A549 (cell line): ENCODE measurements at regions not wholly inside any gene's neighbourhood (a gene's known extent, or its start where the extent isn't known, plus 50 kb on each side); places are given as distances from the start of the nearest gene placed in this dataset.

ENCODE experiments used
- ATAC-seq, 2 experiments: fragments of 200-7000 bp in 1 of 2; fragments of >200 bp in 1 of 2; cut with Nextera tagmentation in 1 of 2; cut with Tn5 transposase in 1 of 2; 3 replicates each; pipeline versions ENCODE4 v1.8.0 to v1.9.1; 2018 to 2020; ENCODE audit warnings: mild to moderate bottlenecking in 1 of 2, moderate library complexity in 1 of 2
- CTCF ChIA-PET: fragments of 300-600 bp; sonication (Branson Sonifier 250); formaldehyde crosslinking; extraction: SDS; loops from one replicate; lab custom pipeline; 2021; ENCODE audit warnings: antibody characterized with exemption, inconsistent platforms; lab: Yijun Ruan, JAX
- POLR2A ChIA-PET: fragments of 350-600 bp; formaldehyde crosslinking; extraction: SDS; loops from one replicate; lab custom pipeline; 2021; ENCODE audit warnings: antibody characterized with exemption, inconsistent platforms; lab: Yijun Ruan, JAX
- DNase-seq, 2 experiments: peaks; one replicate each; pipeline versions ENCODE4 v3.0.0 to v3.0.0-alpha.2; 2011 to 2016; ENCODE audit warnings: low read depth in 1 of 2, low spot score in 1 of 2
- FAIRE-seq: peaks from 2 replicates; lab custom pipeline; 2011; peaks lifted over from hg19 to GRCh38; lab: Jason Lieb, UNC
- H3K27ac ChIP-seq, 2 experiments: fragments of >200 bp; sonication (Bioruptor Twin); formaldehyde crosslinking; 3 replicates each; pipeline ENCODE4 v1.5.1; 2016 to 2017
- H3K4me1 ChIP-seq: fragments of >200 bp; sonication (Bioruptor Twin); formaldehyde crosslinking; 3 replicates; pipeline ENCODE4 v1.6.1; 2016
- H3K4me2 ChIP-seq: fragments of >200 bp; sonication (Bioruptor Twin); formaldehyde crosslinking; 3 replicates; pipeline ENCODE4 v1.6.1; 2016
- H3K4me3 ChIP-seq: fragments of >200 bp; sonication (Bioruptor Twin); formaldehyde crosslinking; 3 replicates; pipeline ENCODE4 v1.5.1; 2016
- H3K9me3 ChIP-seq: fragments of >200 bp; sonication (Bioruptor Twin); formaldehyde crosslinking; 3 replicates; pipeline ENCODE4 v1.6.1; 2016
- BHLHE40 ChIP-seq: IDR thresholded peaks from 2 replicates; pipeline ENCODE4 v1.6.1; 2012; ENCODE audit warnings: low read depth, low read length, inconsistent platforms
- CBX2 ChIP-seq: fragments of 200-600 bp; sonication (generic); IDR thresholded peaks from 2 replicates; pipeline ENCODE4 v1.6.1; 2016; ENCODE audit warnings: low read depth, mild to moderate bottlenecking, borderline replicate concordance
- E2F6 ChIP-seq: IDR thresholded peaks from 2 replicates; pipeline ENCODE4 v1.6.1; 2012; ENCODE audit warnings: low read depth, borderline replicate concordance
- ELK1 ChIP-seq: fragments of 150-350 bp; IDR thresholded peaks from 2 replicates; pipeline ENCODE4 v1.6.1; 2014; ENCODE audit warnings: low read depth, mild to moderate bottlenecking, low read length
- EP300 ChIP-seq, 2 experiments: fragments of >200 bp; sonication (Bioruptor Twin); formaldehyde crosslinking; IDR thresholded peaks; 2 replicates in 1 of 2; 3 replicates in 1 of 2; pipeline ENCODE4 v1.6.1; 2016 to 2017
- FOSB ChIP-seq: fragments of 250-450 bp; sonication (Bioruptor Pico); IDR thresholded peaks from 2 replicates; pipeline ENCODE4 v1.5.0; 2020; ENCODE audit warnings: mild to moderate bottlenecking, moderate library complexity
- FOXS1 ChIP-seq: fragments of 250-450 bp; sonication (Bioruptor Pico); IDR thresholded peaks from 2 replicates; pipeline ENCODE4 v1.5.0; 2020; ENCODE audit warnings: mild to moderate bottlenecking, moderate library complexity
- GATA3 ChIP-seq: IDR thresholded peaks from 2 replicates; pipeline ENCODE4 v1.6.1; 2012; ENCODE audit warnings: borderline replicate concordance
- HMGXB4 ChIP-seq: fragments of 250-450 bp; sonication (Bioruptor Pico); IDR thresholded peaks from 2 replicates; pipeline ENCODE4 v1.5.0; 2021; ENCODE audit warnings: mild to moderate bottlenecking, moderate library complexity, borderline replicate concordance
- HOXA7 ChIP-seq: fragments of 250-450 bp; sonication (Bioruptor Pico); IDR thresholded peaks from 2 replicates; pipeline ENCODE4 v1.5.0; 2020; ENCODE audit warnings: mild to moderate bottlenecking, moderate library complexity
- HOXB5 ChIP-seq: fragments of 250-450 bp; sonication (Bioruptor Pico); IDR thresholded peaks from 2 replicates; pipeline ENCODE4 v1.5.0; 2020; ENCODE audit warnings: mild to moderate bottlenecking, moderate library complexity
- JUN ChIP-seq, 2 experiments: fragments of >200 bp; sonication (Bioruptor Twin); formaldehyde crosslinking; IDR thresholded peaks; 2 replicates in 1 of 2; 3 replicates in 1 of 2; pipeline ENCODE4 v1.6.1; 2016 to 2017
- KDM1A ChIP-seq: fragments of 200-600 bp; sonication (generic); IDR thresholded peaks from 2 replicates; pipeline ENCODE4 v1.6.1; 2016; ENCODE audit warnings: low read depth, mild to moderate bottlenecking
- MAX ChIP-seq: IDR thresholded peaks from 2 replicates; pipeline ENCODE4 v1.6.1; 2012
- MAZ ChIP-seq: fragments of 150-350 bp; IDR thresholded peaks from 2 replicates; pipeline ENCODE4 v1.6.1; 2014; ENCODE audit warnings: antibody characterized with exemption, low read depth, low read length, borderline replicate concordance
- MYC ChIP-seq: IDR thresholded peaks from 2 replicates; pipeline ENCODE4 v1.6.1; 2012; ENCODE audit warnings: mild to moderate bottlenecking, inconsistent platforms, low read length, improper control_type of control experiment, borderline replicate concordance
- NFE2L2 ChIP-seq: fragments of 150-350 bp; conservative IDR thresholded peaks from 2 replicates; pipeline ENCODE4 v1.6.1; 2014; ENCODE audit warnings: low read length
- NPAS2 ChIP-seq: fragments of 250-450 bp; sonication (Bioruptor Pico); IDR thresholded peaks from 2 replicates; pipeline ENCODE4 v1.8.0; 2022; ENCODE audit warnings: mild to moderate bottlenecking, moderate library complexity, borderline replicate concordance
- PBX3 ChIP-seq: IDR thresholded peaks from 2 replicates; pipeline ENCODE4 v1.6.1; 2012
- POLR2A ChIP-seq: IDR thresholded peaks from 2 replicates; pipeline ENCODE4 v1.6.1; 2012; ENCODE audit warnings: mild to moderate bottlenecking, low read length
- RAD21 ChIP-seq, 2 experiments: fragments of >200 bp in 1 of 2; sonication (Bioruptor Twin) in 1 of 2; formaldehyde crosslinking in 1 of 2; IDR thresholded peaks in 1 of 2; conservative IDR thresholded peaks in 1 of 2; 2 replicates in 1 of 2; 3 replicates in 1 of 2; pipeline ENCODE4 v1.6.1; 2012 to 2018; ENCODE audit warnings: inconsistent platforms in 1 of 2
- RCOR1 ChIP-seq: fragments of 150-350 bp; IDR thresholded peaks from 2 replicates; pipeline ENCODE4 v1.6.1; 2014; ENCODE audit warnings: antibody characterized with exemption, low read length, low read depth
- RFX5 ChIP-seq: fragments of 450-650 bp; IDR thresholded peaks from 2 replicates; pipeline ENCODE4 v1.7.1; 2014; ENCODE audit warnings: antibody characterized with exemption, mild to moderate bottlenecking, moderate library complexity
- RNF2 ChIP-seq: fragments of 200-600 bp; sonication (generic); IDR thresholded peaks from 2 replicates; pipeline ENCODE4 v1.6.1; 2016; ENCODE audit warnings: low read depth, mild to moderate bottlenecking, antibody characterized with exemption, moderate library complexity, borderline replicate concordance
- SREBF2 ChIP-seq: fragments of 450-650 bp; IDR thresholded peaks from 2 replicates; pipeline ENCODE4 v1.6.1; 2014; ENCODE audit warnings: mild to moderate bottlenecking, moderate library complexity
- USF2 ChIP-seq: fragments of 450-650 bp; IDR thresholded peaks from 2 replicates; pipeline ENCODE4 v1.6.1; 2014; ENCODE audit warnings: antibody characterized with exemption
- ZFP36 ChIP-seq: fragments of 450-650 bp; IDR thresholded peaks from 2 replicates; pipeline ENCODE4 v1.6.1; 2014; ENCODE audit warnings: borderline replicate concordance; ENCODE audit not compliant: partially characterized antibody
- ZNF302 ChIP-seq: fragments of 250-450 bp; sonication (Bioruptor Pico); IDR thresholded peaks from 2 replicates; pipeline ENCODE4 v1.9.0; 2021; ENCODE audit warnings: inconsistent platforms, mild to moderate bottlenecking, moderate library complexity
- WGBS: methylation state at CpG from one replicate; pipeline ENCODE4 v1.1.6; 2017; ENCODE audit errors: missing lambda C conversion rate; 5-methylcytosine and 5-hydroxymethylcytosine counted together

- WGBS, result 73% methylated on average over 2 of the region's 2 CpGs
- Histone ChIP-seq H3K4me3 (no peak overlapping the region), H3K9me3 (no peaks in the 10 kb centered on the region; the same call in 2 of the 3 replicates), H3K4me1 (no peaks in the 10 kb centered on the region), H3K27ac (no peak overlapping the region), H3K4me2 (no peak overlapping the region)
- no peak for TF ChIP-seq MYC
- no peak for TF ChIP-seq RFX5
- TF ChIP-seq RNF2, result no peak
- no peak for TF ChIP-seq EP300 (IDR thresholded peaks at IDR 0.05)
- TF ChIP-seq RAD21 (conservative IDR thresholded peaks at IDR 0.05 in 1 of 2, IDR thresholded peaks at IDR 0.05 in 1 of 2), result no peak
- TF ChIP-seq KDM1A, result no peak
- TF ChIP-seq NPAS2, result no peak
- no peak for TF ChIP-seq SREBF2
- TF ChIP-seq MAZ, result no peak
- no peak for TF ChIP-seq NFE2L2
- no peak for TF ChIP-seq BHLHE40
- TF ChIP-seq JUN (IDR thresholded peaks at IDR 0.05), result no peak
- TF ChIP-seq ZNF302 (CRISPR knock-in tag), result no peak
- no peak for TF ChIP-seq ZFP36
- TF ChIP-seq ELK1, result no peak
- TF ChIP-seq POLR2A, result no peak
- TF ChIP-seq FOXS1, result no peak
- no peak for TF ChIP-seq HMGXB4 (CRISPR knock-in tag)
- no peak for ATAC-seq
- no peak for FAIRE-seq
- POLR2A ChIA-PET, result no interaction called here
- no peak for DNase-seq
- CTCF ChIA-PET, result no interaction called here
Observed at GRCh38 chr5:106159616-106160015, 1511.1 kb downstream of the EFNA5 start.

GRCh38 chr5:106154280-106154716 lies 1516.4 kb downstream of the EFNA5 start:
- CTCF ChIA-PET, result interaction anchor here (0.6 kb wide), 1 partner anchor 1520 kb away, joined by 3 read pairs; no protein-coding TSS in a partner anchor
- Histone ChIP-seq H3K4me1 (no peaks in the 10 kb centered on the region), H3K4me2 (no peak overlapping the region), H3K27ac (no peak overlapping the region), H3K9me3 (no peaks in the 10 kb centered on the region; the same call in 2 of the 3 replicates), H3K4me3 (no peak overlapping the region)
- no peak for FAIRE-seq
- no peak for ATAC-seq
- DNase-seq, result no peak
- WGBS, result 93% methylated on average over 25 of the region's 35 CpGs
- TF ChIP-seq HOXB5 (CRISPR knock-in tag) (no peak), RCOR1 (no peak), MAX (no peak), ZFP36 (no peak), CBX2 (no peak), RAD21 (conservative IDR thresholded peaks at IDR 0.05 in 1 of 2, IDR thresholded peaks at IDR 0.05 in 1 of 2) (no peak), EP300 (IDR thresholded peaks at IDR 0.05) (no peak), NPAS2 (no peak), FOXS1 (no peak), FOSB (CRISPR knock-in tag) (no peak), E2F6 (no peak), HMGXB4 (CRISPR knock-in tag) (no peak), HOXA7 (no peak), USF2 (no peak), GATA3 (no peak), PBX3 (no peak)
- POLR2A ChIA-PET, result no interaction called here
